T-helper 1 cell treated with Interleukin-12 subunit alpha and Interleukin-12 subunit beta and Interleukin-4 antibody, amounts not matched to agents 30 ng/mL and 1 ng/mL, for 36 hours (primary cell): ENCODE measurements at regions not wholly inside any gene's neighbourhood (a gene's known extent, or its start where the extent isn't known, plus 50 kb on each side); places are given as distances from the start of the nearest gene placed in this dataset.

Experiments used
- intact Hi-C: fragments of 100-400 bp; cut with micrococcal nuclease; formaldehyde crosslinking; loops from one replicate; pipeline ENCODE4 v1.15.1; 2024

- intact Hi-C loops, result no loop called here
Observed at GRCh38 chr7:41754046-41754445, 51.2 kb upstream of the INHBA start.
